KG1 (cell line): ENCODE measurements at regions not wholly inside any gene's neighbourhood (a gene's known extent, or its start where the extent isn't known, plus 50 kb on each side); places are given as distances from the start of the nearest gene placed in this dataset.

Source experiments
- DNase-seq: peaks from one replicate; lab custom pipeline; 2025; lab: John Stamatoyannopoulos, UW

- DNase-seq, result no peak
These were observed 226.8 kb downstream of the C6orf118 start for GRCh38 chr6:165082636-165083035.

- DNase-seq, result no peak
These were observed 227.4 kb downstream of the C6orf118 start for GRCh38 chr6:165081944-165082532.

- DNase-seq, result no peak
These were observed 231.5 kb downstream of the C6orf118 start for GRCh38 chr6:165077876-165078275.

- no peak for DNase-seq
These were observed 237.5 kb downstream of the C6orf118 start for GRCh38 chr6:165071906-165072305.

GRCh38 chr6:165060720-165061119 lies 248.7 kb downstream of the C6orf118 start:
- no peak for DNase-seq

- DNase-seq, result no peak
These were observed 250.4 kb downstream of the C6orf118 start for GRCh38 chr6:165059032-165059431.

GRCh38 chr6:165056292-165056691 lies 253.1 kb downstream of the C6orf118 start:
- DNase-seq, result no peak

GRCh38 chr6:165055231-165055630 lies 254.2 kb downstream of the C6orf118 start:
- DNase-seq, result no peak

- no peak for DNase-seq
These were observed 256.6 kb downstream of the C6orf118 start for GRCh38 chr6:165052561-165053480.

- DNase-seq, result peak; percentile 1
These were observed 260.0 kb downstream of the C6orf118 start for GRCh38 chr6:165049362-165049761.

GRCh38 chr6:165047952-165048351 lies 261.5 kb downstream of the C6orf118 start:
- DNase-seq, result no peak

GRCh38 chr6:165045631-165046030 lies 263.8 kb downstream of the C6orf118 start:
- DNase-seq, result no peak

- DNase-seq, result no peak
These were observed 266.5 kb downstream of the C6orf118 start for GRCh38 chr6:165042912-165043311.

GRCh38 chr6:165040440-165040839 lies 269.0 kb downstream of the C6orf118 start:
- no peak for DNase-seq

GRCh38 chr6:165034271-165034741 lies 275.1 kb downstream of the C6orf118 start:
- DNase-seq, result no peak

GRCh38 chr6:165031502-165031901 lies 277.9 kb downstream of the C6orf118 start:
- no peak for DNase-seq

- DNase-seq, result no peak
These were observed 284.4 kb downstream of the C6orf118 start for GRCh38 chr6:165025040-165025439.

- DNase-seq, result no peak
These were observed 289.7 kb downstream of the C6orf118 start for GRCh38 chr6:165019681-165020080.

- no peak for DNase-seq
These were observed 293.7 kb downstream of the C6orf118 start for GRCh38 chr6:165015676-165016075.

- DNase-seq, result no peak
These were observed 295.7 kb downstream of the C6orf118 start for GRCh38 chr6:165013701-165014100.

GRCh38 chr6:165012183-165012582 lies 297.2 kb downstream of the C6orf118 start:
- no peak for DNase-seq

GRCh38 chr6:165010556-165011535 lies 298.6 kb downstream of the C6orf118 start:
- DNase-seq, result no peak
